MM.1S (cell line): ENCODE measurements at regions not wholly inside any gene's neighbourhood (a gene's known extent, or its start where the extent isn't known, plus 50 kb on each side); places are given as distances from the start of the nearest gene placed in this dataset.

Experiments
- DNase-seq: peaks from one replicate; pipeline ENCODE4 v3.0.0-alpha.2; 2015
- H2AFZ ChIP-seq: fragments of 300-600 bp; sonication (generic); 2 replicates; pipeline ENCODE4 v1.6.0; 2016; ENCODE audit warnings: antibody characterized with exemption, low read length
- H3F3A ChIP-seq: fragments of 300-600 bp; sonication (generic); 2 replicates; pipeline ENCODE4 v1.6.1; 2016; ENCODE audit warnings: mild to moderate bottlenecking, antibody characterized with exemption, low read length, moderate library complexity, mixed read lengths; ENCODE audit not compliant: insufficient read depth
- H3K27ac ChIP-seq: fragments of 300-600 bp; sonication (generic); 2 replicates; pipeline ENCODE4 v1.5.1; 2016; ENCODE audit warnings: mild to moderate bottlenecking, low read length
- H3K27me3 ChIP-seq: fragments of 300-600 bp; sonication (generic); replicated peaks from 2 replicates; pipeline ENCODE4 v1.6.0; 2016; ENCODE audit warnings: low read length; ENCODE audit not compliant: insufficient read depth
- H3K36me3 ChIP-seq: fragments of 300-600 bp; sonication (generic); replicated peaks from 2 replicates; pipeline ENCODE4 v1.6.1; 2016; ENCODE audit warnings: mild to moderate bottlenecking, low read length, mixed read lengths; ENCODE audit not compliant: insufficient read depth
- H3K4me1 ChIP-seq: fragments of 300-600 bp; sonication (generic); 2 replicates; pipeline ENCODE4 v1.6.1; 2016; ENCODE audit warnings: low read length, mixed read lengths
- H3K4me2 ChIP-seq: fragments of 300-600 bp; sonication (generic); 2 replicates; pipeline ENCODE4 v1.6.0; 2016; ENCODE audit warnings: low read depth, low read length
- H3K4me3 ChIP-seq: fragments of 300-600 bp; sonication (generic); 2 replicates; pipeline ENCODE4 v1.5.1; 2016; ENCODE audit warnings: low read length, mixed read lengths
- H3K79me2 ChIP-seq: fragments of 300-600 bp; sonication (generic); 2 replicates; pipeline ENCODE4 v1.6.1; 2016; ENCODE audit warnings: mixed run types, low read length, mixed read lengths
- H3K9ac ChIP-seq: fragments of 300-600 bp; sonication (generic); 2 replicates; pipeline ENCODE4 v1.6.1; 2016; ENCODE audit warnings: low read length, mixed read lengths
- H3K9me2 ChIP-seq: fragments of 300-600 bp; sonication (generic); replicated peaks from 2 replicates; pipeline ENCODE4 v1.6.1; 2016; ENCODE audit warnings: mild to moderate bottlenecking, low read length, mixed read lengths; ENCODE audit not compliant: insufficient read depth
- H3K9me3 ChIP-seq: fragments of 300-600 bp; sonication (generic); replicated peaks from 2 replicates; pipeline ENCODE4 v1.6.1; 2016; ENCODE audit warnings: mild to moderate bottlenecking, low read length, mixed read lengths; ENCODE audit not compliant: insufficient read depth
- H4K20me1 ChIP-seq: fragments of 300-600 bp; sonication (generic); 2 replicates; pipeline ENCODE4 v1.6.1; 2016; ENCODE audit warnings: mild to moderate bottlenecking, low read length, moderate library complexity, mixed read lengths; ENCODE audit not compliant: insufficient read depth
- CTCF ChIP-seq: fragments of 300-600 bp; sonication (generic); IDR thresholded peaks from 2 replicates; pipeline ENCODE4 v1.5.1; 2016; ENCODE audit warnings: antibody characterized with exemption, low read length, mixed read lengths
- EZH2 ChIP-seq: fragments of 300-600 bp; sonication (generic); optimal IDR thresholded peaks from 2 replicates; pipeline ENCODE3; 2017; ENCODE audit warnings: low read depth, mild to moderate bottlenecking, antibody characterized with exemption, low read length, mixed read lengths
- EZH2phosphoT487 ChIP-seq: fragments of 300-600 bp; sonication (generic); IDR thresholded peaks from 2 replicates; pipeline ENCODE4 v1.6.1; 2018; ENCODE audit warnings: antibody characterized with exemption, low read length

DNA sequence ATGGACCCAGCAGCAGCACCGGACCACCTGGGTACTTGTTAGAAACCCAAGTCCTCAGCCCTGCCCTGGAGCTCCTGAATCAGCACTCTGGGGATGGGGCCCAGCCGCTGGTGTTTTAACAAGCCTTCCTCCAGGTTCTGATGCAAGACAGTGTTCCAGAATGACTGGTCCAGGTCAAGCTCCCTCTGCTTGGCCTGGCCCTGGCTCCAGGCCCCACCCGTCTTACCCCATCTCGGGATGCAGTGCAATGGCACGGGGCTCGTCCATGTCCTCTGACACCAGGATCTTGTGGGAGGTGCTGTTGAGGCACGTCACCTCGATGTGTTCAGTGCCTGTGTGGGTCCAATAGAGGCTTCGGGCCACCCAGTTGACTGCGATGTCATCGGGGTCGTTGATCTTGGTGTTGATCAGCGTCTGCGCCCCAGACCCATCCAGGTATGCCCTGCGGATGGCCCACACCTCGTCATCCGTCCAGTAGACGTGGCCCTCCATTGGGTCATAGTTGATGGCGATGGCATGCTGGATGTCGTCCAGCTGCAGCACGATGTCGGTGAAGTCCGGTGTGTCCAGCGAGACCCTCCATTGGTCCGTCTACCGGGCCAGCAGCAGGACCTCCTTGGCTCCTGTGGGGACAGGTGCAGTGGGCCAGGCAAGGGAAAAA is 140.3 kb downstream of the CRYBB2 start:
- Histone ChIP-seq H2AFZ (no peak overlapping the region), H3K4me1 (no peaks in the 10 kb centered on the region), H3K4me2 (no peak overlapping the region), H3K36me3 (no peaks in the 10 kb centered on the region), H4K20me1 (no peaks in the 10 kb centered on the region), H3K9me2 (no peaks in the 10 kb centered on the region), H3K9me3 (no peaks in the 10 kb centered on the region), H3K9ac (no peak overlapping the region), H3K79me2 (no peaks in the 10 kb centered on the region), H3K4me3 (no peak overlapping the region), H3F3A (no peaks in the 10 kb centered on the region), H3K27ac (no peak overlapping the region), H3K27me3 (no peaks in the 10 kb centered on the region; the same call in 1 of the 2 replicates)
- TF ChIP-seq EZH2 = no peak
- no peak for DNase-seq

GRCh38 chr22:25360411-25360810 is 141.0 kb downstream of the CRYBB2 start:
- Histone ChIP-seq H4K20me1 (no peaks in the 10 kb centered on the region), H3K4me2 (no peak overlapping the region), H3K9ac (no peak overlapping the region), H3K4me1 (no peaks in the 10 kb centered on the region), H3K9me3 (no peaks in the 10 kb centered on the region), H3K79me2 (no peaks in the 10 kb centered on the region), H3K4me3 (no peak overlapping the region), H3K27ac (no peak overlapping the region), H3K36me3 (no peaks in the 10 kb centered on the region), H3K27me3 (peaks cover 3% of the 10 kb centered on the region; the same call in 1 of the 2 replicates), H3F3A (no peaks in the 10 kb centered on the region), H3K9me2 (no peaks in the 10 kb centered on the region), H2AFZ (no peak overlapping the region)
- no peak for DNase-seq
- no peak for TF ChIP-seq EZH2
- TF ChIP-seq CTCF = no peak

GRCh38 chr22:25360891-25361645 is 141.6 kb downstream of the CRYBB2 start:
- no peak for TF ChIP-seq CTCF
- no peak for TF ChIP-seq EZH2phosphoT487
- TF ChIP-seq EZH2 = no peak
- H3K4me1 ChIP-seq = no peaks in the 10 kb centered on the region

DNA sequence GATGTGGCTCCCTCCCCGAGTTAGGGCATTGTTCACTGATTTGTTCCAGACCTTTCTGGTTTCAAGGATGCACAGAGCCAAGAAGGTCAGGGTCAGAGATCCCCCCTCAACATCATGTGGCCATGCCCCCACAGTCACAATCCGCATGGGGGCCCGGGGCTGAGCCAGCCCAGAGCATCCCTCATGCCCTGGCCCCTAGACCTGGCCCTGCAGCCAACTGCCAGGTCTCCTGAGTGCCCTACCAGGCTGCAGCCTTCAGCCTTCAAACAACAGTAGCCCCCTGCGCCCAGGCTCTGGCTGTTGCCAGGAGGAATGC is 142.4 kb downstream of the CRYBB2 start:
- Histone ChIP-seq H3K27me3 (peaks cover 3% of the 10 kb centered on the region; the same call in 1 of the 2 replicates), H2AFZ (no peak overlapping the region), H3K9ac (no peak overlapping the region), H3K36me3 (no peaks in the 10 kb centered on the region), H4K20me1 (no peaks in the 10 kb centered on the region), H3F3A (no peaks in the 10 kb centered on the region), H3K4me1 (no peaks in the 10 kb centered on the region), H3K9me2 (no peaks in the 10 kb centered on the region), H3K27ac (no peak overlapping the region), H3K4me2 (no peak overlapping the region), H3K79me2 (no peaks in the 10 kb centered on the region), H3K4me3 (no peak overlapping the region), H3K9me3 (no peaks in the 10 kb centered on the region)
- DNase-seq = no peak
- no peak for TF ChIP-seq CTCF
- TF ChIP-seq EZH2phosphoT487 = no peak
- TF ChIP-seq EZH2 = no peak

More at GRCh38 chr22:25360891-25361645, 141.6 kb downstream of the CRYBB2 start:
- no peaks in the 10 kb centered on the region for H3F3A ChIP-seq
- no peaks in the 10 kb centered on the region for H4K20me1 ChIP-seq
- no peak overlapping the region for H3K4me2 ChIP-seq
- H3K36me3 ChIP-seq = no peaks in the 10 kb centered on the region
- no peaks in the 10 kb centered on the region for H3K79me2 ChIP-seq
- H3K9me3 ChIP-seq = no peaks in the 10 kb centered on the region
- H3K9me2 ChIP-seq = no peaks in the 10 kb centered on the region
- no peak overlapping the region for H2AFZ ChIP-seq
- peaks cover 3% of the 10 kb centered on the region; the same call in 1 of the 2 replicates for H3K27me3 ChIP-seq
- DNase-seq = no peak
- no peak overlapping the region for H3K9ac ChIP-seq
- no peak overlapping the region for H3K4me3 ChIP-seq
- no peak overlapping the region for H3K27ac ChIP-seq
